HEK293T (cell line): ENCODE measurements at regions not wholly inside any gene's neighbourhood (a gene's known extent, or its start where the extent isn't known, plus 50 kb on each side); places are given as distances from the start of the nearest gene placed in this dataset.

Experiments
- FOXA1 ChIP-seq: fragments of 450-650 bp; IDR thresholded peaks from 2 replicates; pipeline ENCODE4 v1.6.1; 2016; ENCODE audit warnings: mild to moderate bottlenecking
- FOXM1 ChIP-seq: fragments of 450-650 bp; IDR thresholded peaks from 2 replicates; pipeline ENCODE4 v1.6.1; 2017; ENCODE audit warnings: mild to moderate bottlenecking, borderline replicate concordance
- TARDBP ChIP-seq: fragments of 450-650 bp; IDR thresholded peaks from 2 replicates; pipeline ENCODE4 v1.6.1; 2016

GRCh38 chr20:24096864-24097450, 108.4 kb upstream of the GGTLC1 start:
- TF ChIP-seq TARDBP (no peak), FOXA1 (no peak), FOXM1 (no peak)
